Left ventricle myocardium inferior (tissue), 1 donor: ENCODE measurements at regions not wholly inside any gene's neighbourhood (a gene's known extent, or its start where the extent isn't known, plus 50 kb on each side); places are given as distances from the start of the nearest gene placed in this dataset.

Experiments
- DNase-seq: peaks from one replicate; pipeline ENCODE4 v3.0.0-alpha.2; 2020
- H3K27ac ChIP-seq: fragments of 200-600 bp; replicated peaks from 2 replicates; pipeline ENCODE4 v1.8.0; 2021
- H3K27me3 ChIP-seq: fragments of 200-600 bp; 2 replicates; pipeline ENCODE4 v1.8.0; 2021; ENCODE audit warnings: low read depth
- H3K36me3 ChIP-seq: fragments of 200-600 bp; 2 replicates; pipeline ENCODE4 v1.8.0; 2021
- H3K4me1 ChIP-seq: fragments of 200-600 bp; 2 replicates; pipeline ENCODE4 v1.8.0; 2021
- H3K4me3 ChIP-seq: fragments of 200-600 bp; 2 replicates; pipeline ENCODE4 v1.8.0; 2021; ENCODE audit warnings: mild to moderate bottlenecking, moderate library complexity
- H3K9me3 ChIP-seq: fragments of 200-600 bp; replicated peaks from 2 replicates; pipeline ENCODE4 v1.8.0; 2021
- CTCF ChIP-seq: fragments of 200-600 bp; IDR thresholded peaks from 2 replicates; pipeline ENCODE4 v1.8.0; 2021; ENCODE audit warnings: antibody characterized with exemption, mild to moderate bottlenecking, borderline replicate concordance
- intact Hi-C: fragments of 100-400 bp; cut with micrococcal nuclease; formaldehyde crosslinking; loops from one replicate; pipeline ENCODE4 v1.11.0; 2022
- donor health status: DM: no; HTN: yes; CAD: no; lungs with severe emphysema.

GRCh38 chr5:167577616-167578015 lies 713.8 kb upstream of the WWC1 start:
- Histone ChIP-seq H3K27ac (no peak overlapping the region), H3K9me3 (no peaks in the 10 kb centered on the region), H3K27me3 (peaks cover 72% of the 10 kb centered on the region), H3K36me3 (no peaks in the 10 kb centered on the region), H3K4me3 (no peak overlapping the region), H3K4me1 (peaks cover 13% of the 10 kb centered on the region)
- TF ChIP-seq CTCF = no peak
- no peak for DNase-seq
- intact Hi-C loops = loop anchor here (5.0 kb wide), 1 partner anchor 645 kb away; no protein-coding TSS in a partner anchor

- Histone ChIP-seq H3K27me3 (peaks cover 58% of the 10 kb centered on the region), H3K4me1 (peaks cover 1% of the 10 kb centered on the region), H3K27ac (no peak overlapping the region), H3K9me3 (no peaks in the 10 kb centered on the region), H3K36me3 (no peaks in the 10 kb centered on the region), H3K4me3 (no peak overlapping the region)
- no peak for TF ChIP-seq CTCF
- intact Hi-C loops = loop anchor here (5.0 kb wide), 1 partner anchor 643 kb away; no protein-coding TSS in a partner anchor
- DNase-seq = no peak
Measured at GRCh38 chr5:167578977-167579692, 712.3 kb upstream of the WWC1 start.

- no peaks in the 10 kb centered on the region for H3K36me3 ChIP-seq
- H3K27ac ChIP-seq = no peak overlapping the region
- no peak overlapping the region for H3K4me3 ChIP-seq
- intact Hi-C loops = loop anchor here (5.0 kb wide), 1 partner anchor 643 kb away; no protein-coding TSS in a partner anchor
- TF ChIP-seq CTCF = no peak
- DNase-seq = no peak
- H3K27me3 ChIP-seq = peaks cover 52% of the 10 kb centered on the region
- H3K9me3 ChIP-seq = no peaks in the 10 kb centered on the region
- no peaks in the 10 kb centered on the region for H3K4me1 ChIP-seq
Measured at GRCh38 chr5:167579693-167580055, 711.8 kb upstream of the WWC1 start.

- H3K4me3 ChIP-seq = no peak overlapping the region
- H3K27me3 ChIP-seq = peaks cover 43% of the 10 kb centered on the region
- no peak overlapping the region for H3K27ac ChIP-seq
- no peak for TF ChIP-seq CTCF
- intact Hi-C loops = no loop called here
- no peaks in the 10 kb centered on the region for H3K36me3 ChIP-seq
- no peaks in the 10 kb centered on the region for H3K4me1 ChIP-seq
- DNase-seq = no peak
- H3K9me3 ChIP-seq = no peaks in the 10 kb centered on the region
Measured at GRCh38 chr5:167580608-167581007, 710.8 kb upstream of the WWC1 start.

GRCh38 chr5:167582283-167582682 lies 709.2 kb upstream of the WWC1 start:
- intact Hi-C loops = no loop called here
- Histone ChIP-seq H3K27me3 (peaks cover 26% of the 10 kb centered on the region), H3K36me3 (no peaks in the 10 kb centered on the region), H3K4me1 (no peaks in the 10 kb centered on the region), H3K9me3 (no peaks in the 10 kb centered on the region), H3K27ac (no peak overlapping the region), H3K4me3 (no peak overlapping the region)
- no peak for DNase-seq
- TF ChIP-seq CTCF = peak; percentile 27
